Chondrocyte (in vitro differentiated cells): ENCODE measurements at regions not wholly inside any gene's neighbourhood (a gene's known extent, or its start where the extent isn't known, plus 50 kb on each side); places are given as distances from the start of the nearest gene placed in this dataset.

Experiments
- DNase-seq: peaks from one replicate; pipeline ENCODE4 v3.0.0; 2021; ENCODE audit warnings: mixed read lengths, low spot score
- H3K27ac Mint-ChIP-seq: one replicate; pipeline ENCODE4 v1.8.0; 2021; ENCODE audit warnings: mild to moderate bottlenecking, moderate library complexity, mixed read lengths; ENCODE audit not compliant: unreplicated experiment
- H3K27me3 Mint-ChIP-seq: 2 replicates; pipeline ENCODE4 v1.8.0; 2021; ENCODE audit warnings: low read depth, mixed read lengths
- H3K36me3 Mint-ChIP-seq: 2 replicates; pipeline ENCODE4 v1.8.0; 2021; ENCODE audit warnings: low read depth, mixed read lengths
- H3K4me1 Mint-ChIP-seq: 2 replicates; pipeline ENCODE4 v1.8.0; 2021; ENCODE audit warnings: low read depth, mild to moderate bottlenecking, mixed read lengths
- H3K4me3 Mint-ChIP-seq: one replicate; pipeline ENCODE4 v1.8.0; 2021; ENCODE audit warnings: mild to moderate bottlenecking, moderate library complexity, mixed read lengths; ENCODE audit not compliant: unreplicated experiment
- H3K9me3 Mint-ChIP-seq: 2 replicates; pipeline ENCODE4 v1.8.0; 2021; ENCODE audit warnings: low read depth, mixed read lengths
- CTCF ChIP-seq: fragments of 200-600 bp; sonication (generic); IDR thresholded peaks from 2 replicates; pipeline ENCODE4 v1.5.0; 2021; ENCODE audit warnings: antibody characterized with exemption, mild to moderate bottlenecking, moderate library complexity

GRCh38 chr1:224525411-224526040, 90.6 kb upstream of the CNIH3 start:
- Mint-ChIP-seq H3K4me1 (peaks cover 13% of the 10 kb centered on the region), H3K9me3 (no peaks in the 10 kb centered on the region), H3K4me3 (no peak overlapping the region), H3K27me3 (no peaks in the 10 kb centered on the region), H3K36me3 (no peaks in the 10 kb centered on the region), H3K27ac (no peak overlapping the region)
- DNase-seq = no peak
- no peak for TF ChIP-seq CTCF

GRCh38 chr1:224526771-224527170, 89.3 kb upstream of the CNIH3 start:
- H3K27ac Mint-ChIP-seq = no peak overlapping the region
- H3K27me3 Mint-ChIP-seq = no peaks in the 10 kb centered on the region

GRCh38 chr1:224528900-224529299, 87.2 kb upstream of the CNIH3 start:
- Mint-ChIP-seq H3K9me3 (no peaks in the 10 kb centered on the region), H3K27me3 (no peaks in the 10 kb centered on the region), H3K36me3 (no peaks in the 10 kb centered on the region), H3K27ac (peak overlapping the region; percentile 38), H3K4me3 (no peak overlapping the region), H3K4me1 (peaks cover 13% of the 10 kb centered on the region)
- no peak for TF ChIP-seq CTCF
- DNase-seq = no peak

More at GRCh38 chr1:224526771-224527170, 89.3 kb upstream of the CNIH3 start:
- Mint-ChIP-seq H3K36me3 (no peaks in the 10 kb centered on the region), H3K4me1 (peaks cover 13% of the 10 kb centered on the region), H3K9me3 (no peaks in the 10 kb centered on the region), H3K4me3 (no peak overlapping the region)
- no peak for TF ChIP-seq CTCF
- DNase-seq = no peak

GRCh38 chr1:224529844-224530243, 86.3 kb upstream of the CNIH3 start:
- no peaks in the 10 kb centered on the region for H3K27me3 Mint-ChIP-seq
- DNase-seq = no peak
- no peak for TF ChIP-seq CTCF
- H3K36me3 Mint-ChIP-seq = no peaks in the 10 kb centered on the region
- H3K4me1 Mint-ChIP-seq = peaks cover 9% of the 10 kb centered on the region
- H3K9me3 Mint-ChIP-seq = no peaks in the 10 kb centered on the region
- H3K4me3 Mint-ChIP-seq = no peak overlapping the region
- H3K27ac Mint-ChIP-seq = no peak overlapping the region

GRCh38 chr1:224533517-224533916, 82.6 kb upstream of the CNIH3 start:
- no peak for DNase-seq
- H3K4me3 Mint-ChIP-seq = no peak overlapping the region
- no peaks in the 10 kb centered on the region for H3K9me3 Mint-ChIP-seq
- TF ChIP-seq CTCF = no peak
- H3K36me3 Mint-ChIP-seq = no peaks in the 10 kb centered on the region
- H3K27me3 Mint-ChIP-seq = no peaks in the 10 kb centered on the region
- no peak overlapping the region for H3K27ac Mint-ChIP-seq
- peaks cover 9% of the 10 kb centered on the region for H3K4me1 Mint-ChIP-seq
